Osteocyte (in vitro differentiated cells): ENCODE measurements at regions not wholly inside any gene's neighbourhood (a gene's known extent, or its start where the extent isn't known, plus 50 kb on each side); places are given as distances from the start of the nearest gene placed in this dataset.

Experiments used
- DNase-seq: peaks from one replicate; pipeline ENCODE4 v3.0.0; 2021; ENCODE audit warnings: mixed read lengths; ENCODE audit not compliant: unreplicated experiment; ENCODE audit errors: extremely low spot score
- H3K27ac Mint-ChIP-seq: one replicate; pipeline ENCODE4 v1.8.0; 2021; ENCODE audit warnings: mild to moderate bottlenecking, mixed read lengths; ENCODE audit not compliant: unreplicated experiment
- H3K27me3 Mint-ChIP-seq: one replicate; pipeline ENCODE4 v1.8.0; 2021; ENCODE audit warnings: mixed read lengths; ENCODE audit not compliant: unreplicated experiment
- H3K36me3 Mint-ChIP-seq: one replicate; pipeline ENCODE4 v1.8.0; 2021; ENCODE audit warnings: mixed read lengths; ENCODE audit not compliant: unreplicated experiment
- H3K4me1 Mint-ChIP-seq: one replicate; pipeline ENCODE4 v1.8.0; 2021; ENCODE audit warnings: mixed read lengths; ENCODE audit not compliant: unreplicated experiment
- H3K4me3 Mint-ChIP-seq: one replicate; pipeline ENCODE4 v1.8.0; 2021; ENCODE audit warnings: mild to moderate bottlenecking, moderate library complexity, mixed read lengths; ENCODE audit not compliant: unreplicated experiment
- H3K9me3 Mint-ChIP-seq: one replicate; pipeline ENCODE4 v1.8.0; 2021; ENCODE audit warnings: mixed read lengths; ENCODE audit not compliant: unreplicated experiment
- TF ChIP-seq, protein P1 (sequence below): fragments of 200-600 bp; sonication (generic); IDR thresholded peaks from 2 replicates; pipeline ENCODE4 v1.5.0; 2021; ENCODE audit warnings: antibody characterized with exemption, mild to moderate bottlenecking, moderate library complexity

- peaks cover 4% of the 10 kb centered on the region for H3K36me3 Mint-ChIP-seq
- DNase-seq: no peak
- TF ChIP-seq, protein P1, sequence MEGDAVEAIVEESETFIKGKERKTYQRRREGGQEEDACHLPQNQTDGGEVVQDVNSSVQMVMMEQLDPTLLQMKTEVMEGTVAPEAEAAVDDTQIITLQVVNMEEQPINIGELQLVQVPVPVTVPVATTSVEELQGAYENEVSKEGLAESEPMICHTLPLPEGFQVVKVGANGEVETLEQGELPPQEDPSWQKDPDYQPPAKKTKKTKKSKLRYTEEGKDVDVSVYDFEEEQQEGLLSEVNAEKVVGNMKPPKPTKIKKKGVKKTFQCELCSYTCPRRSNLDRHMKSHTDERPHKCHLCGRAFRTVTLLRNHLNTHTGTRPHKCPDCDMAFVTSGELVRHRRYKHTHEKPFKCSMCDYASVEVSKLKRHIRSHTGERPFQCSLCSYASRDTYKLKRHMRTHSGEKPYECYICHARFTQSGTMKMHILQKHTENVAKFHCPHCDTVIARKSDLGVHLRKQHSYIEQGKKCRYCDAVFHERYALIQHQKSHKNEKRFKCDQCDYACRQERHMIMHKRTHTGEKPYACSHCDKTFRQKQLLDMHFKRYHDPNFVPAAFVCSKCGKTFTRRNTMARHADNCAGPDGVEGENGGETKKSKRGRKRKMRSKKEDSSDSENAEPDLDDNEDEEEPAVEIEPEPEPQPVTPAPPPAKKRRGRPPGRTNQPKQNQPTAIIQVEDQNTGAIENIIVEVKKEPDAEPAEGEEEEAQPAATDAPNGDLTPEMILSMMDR: no peak
These were observed 190.7 kb upstream of the BMP4 start for GRCh38 chr14:54147282-54147681.

GRCh38 chr14:54147758-54148157 lies 191.1 kb upstream of the BMP4 start:
- Mint-ChIP-seq H3K36me3 (peaks cover 4% of the 10 kb centered on the region), H3K27me3 (no peaks in the 10 kb centered on the region)

More at GRCh38 chr14:54147282-54147681, 190.7 kb upstream of the BMP4 start:
- H3K4me1 Mint-ChIP-seq: peaks cover 3% of the 10 kb centered on the region
- peaks cover 27% of the 10 kb centered on the region for H3K9me3 Mint-ChIP-seq
- no peaks in the 10 kb centered on the region for H3K27me3 Mint-ChIP-seq
- no peak overlapping the region for H3K4me3 Mint-ChIP-seq
- no peak overlapping the region for H3K27ac Mint-ChIP-seq

DNA sequence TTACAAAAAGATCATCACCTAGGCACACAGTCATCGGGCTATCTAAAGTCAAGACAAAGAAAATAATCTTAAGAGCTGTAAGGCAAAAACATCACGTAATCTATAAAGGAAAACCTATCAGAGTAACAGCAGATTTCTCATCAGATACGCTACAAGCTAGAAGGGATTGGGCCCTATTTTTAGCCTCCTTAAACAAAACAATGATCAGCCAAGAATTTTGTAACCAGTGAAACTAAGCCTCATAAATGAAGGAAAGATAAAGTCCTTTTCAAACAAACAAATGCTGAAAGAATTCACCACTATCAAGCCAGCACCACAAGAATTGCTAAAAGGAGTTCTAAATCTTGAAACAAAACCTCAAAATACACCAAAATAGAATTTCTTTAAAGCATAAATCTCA lies 191.6 kb upstream of the BMP4 start:
- no peak for DNase-seq

More at GRCh38 chr14:54147758-54148157, 191.1 kb upstream of the BMP4 start:
- DNase-seq: no peak
- H3K4me3 Mint-ChIP-seq: no peak overlapping the region
- H3K4me1 Mint-ChIP-seq: peaks cover 3% of the 10 kb centered on the region
- TF ChIP-seq, protein P1: no peak
- peaks cover 27% of the 10 kb centered on the region for H3K9me3 Mint-ChIP-seq
- no peak overlapping the region for H3K27ac Mint-ChIP-seq

DNA sequence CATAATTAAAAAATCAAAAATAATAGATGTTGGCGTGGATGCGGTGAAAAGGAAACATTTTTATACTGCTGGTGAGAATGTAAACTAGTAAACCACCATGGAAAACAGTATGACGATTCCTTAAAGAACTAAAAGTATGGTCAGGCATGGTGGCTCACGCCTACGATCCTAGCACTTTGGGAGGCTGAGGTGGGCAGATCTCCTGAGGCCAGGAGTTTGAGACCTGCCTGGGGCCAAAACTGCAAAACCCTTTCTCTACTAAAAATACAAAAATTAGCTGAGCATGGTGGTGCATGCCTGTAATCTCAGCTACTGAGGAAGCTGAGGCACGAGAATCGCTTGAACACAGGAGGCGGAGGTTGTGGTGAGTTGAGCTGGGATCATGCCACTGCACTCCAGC lies 195.7 kb upstream of the BMP4 start:
- Mint-ChIP-seq H3K4me1 (no peaks in the 10 kb centered on the region), H3K27ac (no peak overlapping the region), H3K27me3 (peaks cover 8% of the 10 kb centered on the region), H3K36me3 (peaks cover 4% of the 10 kb centered on the region), H3K9me3 (peaks cover 26% of the 10 kb centered on the region), H3K4me3 (no peak overlapping the region)
- TF ChIP-seq, protein P1: no peak
- DNase-seq: no peak

More for the DNA sequence above, 191.6 kb upstream of the BMP4 start:
- H3K27me3 Mint-ChIP-seq: no peaks in the 10 kb centered on the region
- TF ChIP-seq, protein P1: no peak
- H3K36me3 Mint-ChIP-seq: peaks cover 4% of the 10 kb centered on the region
- H3K4me1 Mint-ChIP-seq: peaks cover 3% of the 10 kb centered on the region
- H3K27ac Mint-ChIP-seq: no peak overlapping the region
- no peak overlapping the region for H3K4me3 Mint-ChIP-seq
- peaks cover 27% of the 10 kb centered on the region for H3K9me3 Mint-ChIP-seq

- Mint-ChIP-seq H3K4me3 (no peak overlapping the region), H3K9me3 (no peaks in the 10 kb centered on the region), H3K4me1 (peaks cover 16% of the 10 kb centered on the region), H3K27ac (no peak overlapping the region), H3K36me3 (no peaks in the 10 kb centered on the region), H3K27me3 (peaks cover 7% of the 10 kb centered on the region)
- DNase-seq: no peak
- TF ChIP-seq, protein P1: no peak
These were observed 209.7 kb upstream of the BMP4 start for GRCh38 chr14:54166049-54166950.
